MM.1S (cell line): ENCODE measurements at regions not wholly inside any gene's neighbourhood (a gene's known extent, or its start where the extent isn't known, plus 50 kb on each side); places are given as distances from the start of the nearest gene placed in this dataset.

Source experiments
- DNase-seq: peaks from one replicate; pipeline ENCODE4 v3.0.0-alpha.2; 2015
- H2AFZ ChIP-seq: fragments of 300-600 bp; sonication (generic); 2 replicates; pipeline ENCODE4 v1.6.0; 2016; ENCODE audit warnings: antibody characterized with exemption, low read length
- H3F3A ChIP-seq: fragments of 300-600 bp; sonication (generic); 2 replicates; pipeline ENCODE4 v1.6.1; 2016; ENCODE audit warnings: mild to moderate bottlenecking, antibody characterized with exemption, low read length, moderate library complexity, mixed read lengths; ENCODE audit not compliant: insufficient read depth
- H3K27ac ChIP-seq: fragments of 300-600 bp; sonication (generic); 2 replicates; pipeline ENCODE4 v1.5.1; 2016; ENCODE audit warnings: mild to moderate bottlenecking, low read length
- H3K27me3 ChIP-seq: fragments of 300-600 bp; sonication (generic); replicated peaks from 2 replicates; pipeline ENCODE4 v1.6.0; 2016; ENCODE audit warnings: low read length; ENCODE audit not compliant: insufficient read depth
- H3K36me3 ChIP-seq: fragments of 300-600 bp; sonication (generic); replicated peaks from 2 replicates; pipeline ENCODE4 v1.6.1; 2016; ENCODE audit warnings: mild to moderate bottlenecking, low read length, mixed read lengths; ENCODE audit not compliant: insufficient read depth
- H3K4me1 ChIP-seq: fragments of 300-600 bp; sonication (generic); 2 replicates; pipeline ENCODE4 v1.6.1; 2016; ENCODE audit warnings: low read length, mixed read lengths
- H3K4me2 ChIP-seq: fragments of 300-600 bp; sonication (generic); 2 replicates; pipeline ENCODE4 v1.6.0; 2016; ENCODE audit warnings: low read depth, low read length
- H3K4me3 ChIP-seq: fragments of 300-600 bp; sonication (generic); 2 replicates; pipeline ENCODE4 v1.5.1; 2016; ENCODE audit warnings: low read length, mixed read lengths
- H3K79me2 ChIP-seq: fragments of 300-600 bp; sonication (generic); 2 replicates; pipeline ENCODE4 v1.6.1; 2016; ENCODE audit warnings: mixed run types, low read length, mixed read lengths
- H3K9ac ChIP-seq: fragments of 300-600 bp; sonication (generic); 2 replicates; pipeline ENCODE4 v1.6.1; 2016; ENCODE audit warnings: low read length, mixed read lengths
- H3K9me2 ChIP-seq: fragments of 300-600 bp; sonication (generic); replicated peaks from 2 replicates; pipeline ENCODE4 v1.6.1; 2016; ENCODE audit warnings: mild to moderate bottlenecking, low read length, mixed read lengths; ENCODE audit not compliant: insufficient read depth
- H3K9me3 ChIP-seq: fragments of 300-600 bp; sonication (generic); replicated peaks from 2 replicates; pipeline ENCODE4 v1.6.1; 2016; ENCODE audit warnings: mild to moderate bottlenecking, low read length, mixed read lengths; ENCODE audit not compliant: insufficient read depth
- H4K20me1 ChIP-seq: fragments of 300-600 bp; sonication (generic); 2 replicates; pipeline ENCODE4 v1.6.1; 2016; ENCODE audit warnings: mild to moderate bottlenecking, low read length, moderate library complexity, mixed read lengths; ENCODE audit not compliant: insufficient read depth
- EZH2 ChIP-seq: fragments of 300-600 bp; sonication (generic); optimal IDR thresholded peaks from 2 replicates; pipeline ENCODE3; 2017; ENCODE audit warnings: low read depth, mild to moderate bottlenecking, antibody characterized with exemption, low read length, mixed read lengths
- EZH2phosphoT487 ChIP-seq: fragments of 300-600 bp; sonication (generic); IDR thresholded peaks from 2 replicates; pipeline ENCODE4 v1.6.1; 2018; ENCODE audit warnings: antibody characterized with exemption, low read length
- TF ChIP-seq, protein P1 (sequence below): fragments of 300-600 bp; sonication (generic); IDR thresholded peaks from 2 replicates; pipeline ENCODE4 v1.5.1; 2016; ENCODE audit warnings: antibody characterized with exemption, low read length, mixed read lengths

DNA sequence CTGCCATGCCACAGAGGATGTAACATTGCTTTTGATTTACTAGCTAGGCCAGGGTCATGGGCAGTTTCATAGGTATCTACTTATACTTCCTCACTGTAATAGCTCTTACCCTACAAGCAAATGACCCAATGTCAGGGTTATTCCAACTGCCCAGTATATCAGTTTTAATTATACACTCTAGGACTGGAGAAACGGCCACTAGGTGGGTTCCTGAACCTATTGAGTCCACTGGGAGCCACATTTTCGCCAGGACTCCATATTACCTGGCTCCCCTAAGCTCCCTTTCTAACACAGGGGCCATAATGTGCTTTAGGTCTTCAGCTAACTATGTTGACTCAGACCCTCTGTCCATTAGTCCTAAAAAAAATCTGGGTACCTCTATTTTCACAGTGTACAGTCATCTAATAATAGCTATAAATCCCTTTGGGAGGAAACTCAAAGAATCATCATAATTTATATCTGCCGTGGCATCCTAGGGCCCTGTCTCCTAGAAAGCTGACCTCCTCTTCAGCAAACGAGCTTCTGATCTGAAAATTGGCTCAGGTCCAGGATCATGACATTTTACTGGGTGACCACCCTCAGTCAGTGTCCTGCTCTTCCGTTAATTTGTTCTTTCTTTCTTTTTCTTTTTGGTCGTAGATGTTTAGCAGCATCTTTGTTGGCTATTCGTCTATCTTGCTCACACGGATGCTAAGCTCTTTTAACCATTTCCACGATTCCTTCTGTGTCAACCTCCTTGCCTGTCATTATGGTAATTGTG is 244.3 kb downstream of the FAM76B start:
- Histone ChIP-seq H3K27me3 (no peaks in the 10 kb centered on the region), H3K4me3 (no peak overlapping the region), H3K9me3 (no peaks in the 10 kb centered on the region), H3F3A (no peaks in the 10 kb centered on the region), H3K4me2 (no peak overlapping the region), H3K36me3 (no peaks in the 10 kb centered on the region), H3K4me1 (no peaks in the 10 kb centered on the region), H3K9me2 (no peaks in the 10 kb centered on the region), H4K20me1 (no peaks in the 10 kb centered on the region), H2AFZ (no peak overlapping the region), H3K27ac (no peak overlapping the region), H3K9ac (no peak overlapping the region), H3K79me2 (no peaks in the 10 kb centered on the region)
- TF ChIP-seq EZH2: no peak
- TF ChIP-seq, protein P1, sequence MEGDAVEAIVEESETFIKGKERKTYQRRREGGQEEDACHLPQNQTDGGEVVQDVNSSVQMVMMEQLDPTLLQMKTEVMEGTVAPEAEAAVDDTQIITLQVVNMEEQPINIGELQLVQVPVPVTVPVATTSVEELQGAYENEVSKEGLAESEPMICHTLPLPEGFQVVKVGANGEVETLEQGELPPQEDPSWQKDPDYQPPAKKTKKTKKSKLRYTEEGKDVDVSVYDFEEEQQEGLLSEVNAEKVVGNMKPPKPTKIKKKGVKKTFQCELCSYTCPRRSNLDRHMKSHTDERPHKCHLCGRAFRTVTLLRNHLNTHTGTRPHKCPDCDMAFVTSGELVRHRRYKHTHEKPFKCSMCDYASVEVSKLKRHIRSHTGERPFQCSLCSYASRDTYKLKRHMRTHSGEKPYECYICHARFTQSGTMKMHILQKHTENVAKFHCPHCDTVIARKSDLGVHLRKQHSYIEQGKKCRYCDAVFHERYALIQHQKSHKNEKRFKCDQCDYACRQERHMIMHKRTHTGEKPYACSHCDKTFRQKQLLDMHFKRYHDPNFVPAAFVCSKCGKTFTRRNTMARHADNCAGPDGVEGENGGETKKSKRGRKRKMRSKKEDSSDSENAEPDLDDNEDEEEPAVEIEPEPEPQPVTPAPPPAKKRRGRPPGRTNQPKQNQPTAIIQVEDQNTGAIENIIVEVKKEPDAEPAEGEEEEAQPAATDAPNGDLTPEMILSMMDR: no peak
- TF ChIP-seq EZH2phosphoT487: no peak
- DNase-seq: no peak

- no peaks in the 10 kb centered on the region for H3K4me1 ChIP-seq
- no peak overlapping the region for H3K9ac ChIP-seq
- no peaks in the 10 kb centered on the region for H3K27me3 ChIP-seq
- no peak overlapping the region for H3K4me2 ChIP-seq
- H3K79me2 ChIP-seq: no peaks in the 10 kb centered on the region
- no peak for TF ChIP-seq EZH2
- TF ChIP-seq EZH2phosphoT487: no peak
- TF ChIP-seq, protein P1: no peak
- no peak overlapping the region for H3K27ac ChIP-seq
- DNase-seq: no peak
- no peaks in the 10 kb centered on the region for H4K20me1 ChIP-seq
- no peaks in the 10 kb centered on the region for H3K36me3 ChIP-seq
- no peak overlapping the region for H2AFZ ChIP-seq
- H3F3A ChIP-seq: no peaks in the 10 kb centered on the region
- H3K9me3 ChIP-seq: no peaks in the 10 kb centered on the region
- no peaks in the 10 kb centered on the region for H3K9me2 ChIP-seq
- H3K4me3 ChIP-seq: no peak overlapping the region
These were observed 245.3 kb downstream of the FAM76B start for GRCh38 chr11:95544095-95544856.

GRCh38 chr11:95542868-95543551 is 246.6 kb downstream of the FAM76B start:
- Histone ChIP-seq H4K20me1 (no peaks in the 10 kb centered on the region), H3K4me2 (no peak overlapping the region), H3K9me2 (no peaks in the 10 kb centered on the region), H3F3A (no peaks in the 10 kb centered on the region), H3K4me3 (no peak overlapping the region), H3K27ac (no peak overlapping the region), H3K36me3 (no peaks in the 10 kb centered on the region), H3K4me1 (no peaks in the 10 kb centered on the region), H3K27me3 (no peaks in the 10 kb centered on the region), H3K79me2 (no peaks in the 10 kb centered on the region), H2AFZ (no peak overlapping the region), H3K9me3 (no peaks in the 10 kb centered on the region), H3K9ac (no peak overlapping the region)
- TF ChIP-seq EZH2phosphoT487: no peak
- TF ChIP-seq, protein P1: no peak
- no peak for DNase-seq
